OCI-LY1 (cell line): ENCODE measurements at regions not wholly inside any gene's neighbourhood (a gene's known extent, or its start where the extent isn't known, plus 50 kb on each side); places are given as distances from the start of the nearest gene placed in this dataset.

Source experiments
- H2AFZ ChIP-seq: fragments of 200-600 bp; sonication (generic), shearing (Covaris generic); 2 replicates; pipeline ENCODE4 v1.6.0; 2014; ENCODE audit warnings: antibody characterized with exemption, mild to moderate bottlenecking, low read length
- H3F3A ChIP-seq: fragments of 200-600 bp; sonication (generic), shearing (Covaris generic); 2 replicates; pipeline ENCODE4 v1.6.0; 2014; ENCODE audit warnings: mild to moderate bottlenecking, antibody characterized with exemption, low read length, moderate library complexity; ENCODE audit not compliant: insufficient read depth
- H3K27ac ChIP-seq: fragments of 200-600 bp; sonication (generic); 2 replicates; pipeline ENCODE4 v1.5.1; 2014; ENCODE audit warnings: low read length, mixed run types, mild to moderate bottlenecking, low read depth; ENCODE audit not compliant: poor library complexity, severe bottlenecking
- H3K27me3 ChIP-seq: fragments of 200-600 bp; sonication (generic); 2 replicates; pipeline ENCODE4 v1.6.0; 2014; ENCODE audit warnings: antibody characterized with exemption, mild to moderate bottlenecking, low read length, moderate library complexity; ENCODE audit not compliant: insufficient read depth
- H3K36me3 ChIP-seq: fragments of 200-600 bp; sonication (generic); 2 replicates; pipeline ENCODE4 v1.6.1; 2014; ENCODE audit warnings: mild to moderate bottlenecking, antibody characterized with exemption, low read length, moderate library complexity, mixed read lengths; ENCODE audit not compliant: insufficient read depth
- H3K4me1 ChIP-seq: fragments of 200-600 bp; sonication (generic); 2 replicates; pipeline ENCODE4 v1.5.1; 2014; ENCODE audit warnings: mild to moderate bottlenecking, low read length, moderate library complexity; ENCODE audit not compliant: insufficient read depth, severe bottlenecking
- H3K4me2 ChIP-seq: fragments of 200-600 bp; sonication (generic), shearing (Covaris generic); 2 replicates; pipeline ENCODE4 v1.6.1; 2014; ENCODE audit warnings: low read length
- H3K4me3 ChIP-seq: fragments of 200-600 bp; sonication (generic); 2 replicates; pipeline ENCODE4 v1.5.1; 2014; ENCODE audit warnings: low read length, low read depth, mild to moderate bottlenecking, mixed read lengths; ENCODE audit not compliant: poor library complexity, severe bottlenecking
- H3K79me2 ChIP-seq: fragments of 200-600 bp; shearing (Covaris generic); 2 replicates; pipeline ENCODE4 v1.6.1; 2016; ENCODE audit warnings: mixed run types, low read length, mixed read lengths; ENCODE audit not compliant: insufficient read depth
- H3K9ac ChIP-seq: fragments of 200-600 bp; sonication (generic), shearing (Covaris generic); 2 replicates; pipeline ENCODE4 v1.6.1; 2014; ENCODE audit warnings: mild to moderate bottlenecking, low read length, mixed read lengths
- H3K9me2 ChIP-seq: fragments of 200-600 bp; sonication (generic), shearing (Covaris generic); 2 replicates; pipeline ENCODE4 v1.6.1; 2014; ENCODE audit warnings: low read depth, mild to moderate bottlenecking, low read length, mixed read lengths
- H3K9me3 ChIP-seq: fragments of 200-600 bp; shearing (Covaris generic); 2 replicates; pipeline ENCODE4 v1.6.1; 2014; ENCODE audit warnings: low read length, mixed read lengths
- H4K20me1 ChIP-seq: fragments of 200-600 bp; sonication (generic), shearing (Covaris generic); 2 replicates; pipeline ENCODE4 v1.6.0; 2016; ENCODE audit warnings: mild to moderate bottlenecking, low read length; ENCODE audit not compliant: insufficient read depth
- EZH2 ChIP-seq: fragments of 200-600 bp; sonication (generic), shearing (Covaris generic); IDR thresholded peaks from 2 replicates; pipeline ENCODE4 v1.8.0; 2017; ENCODE audit warnings: borderline replicate concordance, mixed run types, mild to moderate bottlenecking, antibody characterized with exemption, low read length, moderate library complexity, mixed read lengths
- TF ChIP-seq, protein P1 (sequence below): fragments of 200-600 bp; sonication (generic), shearing (Covaris generic); IDR thresholded peaks from 2 replicates; pipeline ENCODE4 v1.5.1; 2017; ENCODE audit warnings: mild to moderate bottlenecking, antibody characterized with exemption, low read length, moderate library complexity, mixed read lengths

DNA sequence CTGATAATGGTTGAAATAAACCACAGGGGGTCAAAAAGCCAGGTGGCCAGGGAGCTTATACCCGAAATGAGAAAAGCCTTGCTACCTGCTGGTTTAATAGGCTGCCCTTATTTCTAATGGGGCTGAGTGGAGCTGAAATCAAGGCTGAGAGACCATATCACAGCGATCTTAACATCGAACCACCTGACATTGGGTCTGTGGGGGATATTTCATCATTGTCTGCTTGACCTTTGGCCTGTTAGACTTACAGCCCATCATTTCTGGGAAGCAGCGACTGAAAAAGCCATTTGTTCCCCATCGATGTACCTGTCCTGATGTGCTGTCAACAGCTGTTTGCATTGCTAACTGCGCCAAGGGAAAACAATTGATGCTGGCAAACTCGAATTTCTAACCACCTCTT lies 199.7 kb upstream of the SLC14A2 start:
- no peaks in the 10 kb centered on the region for H4K20me1 ChIP-seq
- no peak overlapping the region for H2AFZ ChIP-seq
- H3K9ac ChIP-seq: no peak overlapping the region
- no peak overlapping the region for H3K27ac ChIP-seq
- no peaks in the 10 kb centered on the region for H3K27me3 ChIP-seq
- H3K9me3 ChIP-seq: no peaks in the 10 kb centered on the region
- H3K9me2 ChIP-seq: no peaks in the 10 kb centered on the region
- no peaks in the 10 kb centered on the region for H3K4me1 ChIP-seq
- H3K4me2 ChIP-seq: no peak overlapping the region
- H3K4me3 ChIP-seq: no peak overlapping the region
- no peaks in the 10 kb centered on the region for H3K36me3 ChIP-seq
- H3F3A ChIP-seq: no peaks in the 10 kb centered on the region
- no peaks in the 10 kb centered on the region for H3K79me2 ChIP-seq
- TF ChIP-seq, protein P1, sequence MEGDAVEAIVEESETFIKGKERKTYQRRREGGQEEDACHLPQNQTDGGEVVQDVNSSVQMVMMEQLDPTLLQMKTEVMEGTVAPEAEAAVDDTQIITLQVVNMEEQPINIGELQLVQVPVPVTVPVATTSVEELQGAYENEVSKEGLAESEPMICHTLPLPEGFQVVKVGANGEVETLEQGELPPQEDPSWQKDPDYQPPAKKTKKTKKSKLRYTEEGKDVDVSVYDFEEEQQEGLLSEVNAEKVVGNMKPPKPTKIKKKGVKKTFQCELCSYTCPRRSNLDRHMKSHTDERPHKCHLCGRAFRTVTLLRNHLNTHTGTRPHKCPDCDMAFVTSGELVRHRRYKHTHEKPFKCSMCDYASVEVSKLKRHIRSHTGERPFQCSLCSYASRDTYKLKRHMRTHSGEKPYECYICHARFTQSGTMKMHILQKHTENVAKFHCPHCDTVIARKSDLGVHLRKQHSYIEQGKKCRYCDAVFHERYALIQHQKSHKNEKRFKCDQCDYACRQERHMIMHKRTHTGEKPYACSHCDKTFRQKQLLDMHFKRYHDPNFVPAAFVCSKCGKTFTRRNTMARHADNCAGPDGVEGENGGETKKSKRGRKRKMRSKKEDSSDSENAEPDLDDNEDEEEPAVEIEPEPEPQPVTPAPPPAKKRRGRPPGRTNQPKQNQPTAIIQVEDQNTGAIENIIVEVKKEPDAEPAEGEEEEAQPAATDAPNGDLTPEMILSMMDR: no peak
- no peak for TF ChIP-seq EZH2

DNA sequence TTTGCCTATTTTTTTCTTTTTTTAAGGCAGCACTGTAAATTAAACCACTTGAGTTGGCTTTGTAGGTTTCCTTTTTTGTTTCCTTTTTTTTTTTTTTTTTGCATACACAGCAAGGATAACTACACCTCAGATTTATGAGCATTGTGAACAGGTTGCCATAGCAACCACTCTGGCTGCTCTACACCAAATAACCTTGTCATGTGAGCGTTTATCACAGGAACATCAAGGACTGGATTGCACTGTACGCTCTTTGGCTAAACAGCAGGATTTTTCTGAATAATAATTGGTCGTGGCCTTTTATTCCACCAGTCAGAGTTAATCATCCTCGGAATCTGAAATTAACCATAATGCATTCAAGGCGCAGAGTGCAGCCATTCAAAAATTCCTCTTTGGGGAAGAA lies 199.1 kb upstream of the SLC14A2 start:
- H3K4me2 ChIP-seq: no peak overlapping the region
- H4K20me1 ChIP-seq: no peaks in the 10 kb centered on the region
- no peaks in the 10 kb centered on the region for H3K27me3 ChIP-seq
- no peak overlapping the region for H3K9ac ChIP-seq
- H3K27ac ChIP-seq: no peak overlapping the region
- no peak overlapping the region for H3K4me3 ChIP-seq
- H3K9me2 ChIP-seq: no peaks in the 10 kb centered on the region
- H3F3A ChIP-seq: no peaks in the 10 kb centered on the region
- no peaks in the 10 kb centered on the region for H3K4me1 ChIP-seq
- H3K36me3 ChIP-seq: no peaks in the 10 kb centered on the region
- no peaks in the 10 kb centered on the region for H3K9me3 ChIP-seq
- H3K79me2 ChIP-seq: no peaks in the 10 kb centered on the region
- TF ChIP-seq, protein P1: no peak
- no peak overlapping the region for H2AFZ ChIP-seq

GRCh38 chr18:45417392-45417791 lies 197.9 kb upstream of the SLC14A2 start:
- Histone ChIP-seq H3K27me3 (no peaks in the 10 kb centered on the region), H3K4me3 (no peak overlapping the region), H3K4me2 (no peak overlapping the region), H3K9ac (no peak overlapping the region), H3K27ac (no peak overlapping the region), H4K20me1 (no peaks in the 10 kb centered on the region), H2AFZ (no peak overlapping the region), H3K9me2 (no peaks in the 10 kb centered on the region), H3K36me3 (no peaks in the 10 kb centered on the region), H3K79me2 (no peaks in the 10 kb centered on the region), H3F3A (no peaks in the 10 kb centered on the region), H3K9me3 (no peaks in the 10 kb centered on the region), H3K4me1 (no peaks in the 10 kb centered on the region)
- TF ChIP-seq, protein P1: no peak
- no peak for TF ChIP-seq EZH2
